ENCODE measurements at regions not wholly inside any gene's neighbourhood (a gene's known extent, or its start where the extent isn't known, plus 50 kb on each side); places are given as distances from the start of the nearest gene placed in this dataset. TPM values are rescaled to one million over a fixed set of nuclear protein-coding genes. Genes with fewer than 3 reads are reported as not detected.
"Not testable (repeated sequence)": the region's sequence is repeated elsewhere in the genome, so short reads cannot be mapped to it uniquely, and the experiment has no call there.

- intact Hi-C loops (cut with DNase I) = no loop called here
- no peak for ATAC-seq
- no peak for DNase-seq (ENCODE audit: low spot score)
Measured at GRCh38 chr7:93690021-93690420, 115.5 kb upstream of the CALCR start.

GRCh38 chr7:93678185-93678584, 103.7 kb upstream of the CALCR start:
- intact Hi-C loops (cut with DNase I) = no loop called here
- DNase-seq (ENCODE audit: low spot score) = no peak
- ATAC-seq = no peak

GRCh38 chr7:93663561-93664299, 89.2 kb upstream of the CALCR start:
- intact Hi-C loops (cut with DNase I) = no loop called here
- ATAC-seq = no peak

GRCh38 chr7:93658163-93658562, 83.6 kb upstream of the CALCR start:
- DNase-seq (ENCODE audit: low spot score); intact Hi-C loops (cut with DNase I); ATAC-seq: not testable (repeated sequence)

More at GRCh38 chr7:93663561-93664299, 89.2 kb upstream of the CALCR start:
- DNase-seq (ENCODE audit: low spot score) = no peak

- DNase-seq (ENCODE audit: low spot score) = no peak
- no peak for ATAC-seq
- intact Hi-C loops (cut with DNase I) = no loop called here
Measured at GRCh38 chr7:93651603-93652159, 77.2 kb upstream of the CALCR start.

GRCh38 chr7:93646538-93646937, 72.0 kb upstream of the CALCR start:
- intact Hi-C loops (cut with DNase I) = no loop called here
- ATAC-seq (no peak), DNase-seq (ENCODE audit: low spot score) (no peak)

GRCh38 chr7:93636276-93636675, 61.8 kb upstream of the CALCR start:
- no peak for DNase-seq (ENCODE audit: low spot score)
- intact Hi-C loops (cut with DNase I) = no loop called here
- no peak for ATAC-seq

- ATAC-seq (no peak), DNase-seq (ENCODE audit: low spot score) (no peak)
- intact Hi-C loops (cut with DNase I) = no loop called here
Measured at GRCh38 chr7:93632371-93632770, 57.8 kb upstream of the CALCR start.

GRCh38 chr7:93629291-93629801, 54.8 kb upstream of the CALCR start:
- intact Hi-C loops (cut with DNase I) = no loop called here
- ATAC-seq (no peak), DNase-seq (ENCODE audit: low spot score) (no peak)

- DNase-seq (ENCODE audit: low spot score) (no peak), ATAC-seq (no peak)
- intact Hi-C loops (cut with DNase I) = no loop called here
Measured at GRCh38 chr7:93626869-93627268, 52.3 kb upstream of the CALCR start.

Small RNA genes lying in the stretch of these regions (microRNA-seq; reads per million reads assigned to microRNA genes)
- gene MIR4652 = not detected
